Activated T-cell treated with anti-CD3 and anti-CD28 coated beads for 48 hours (primary cell): ENCODE measurements at regions not wholly inside any gene's neighbourhood (a gene's known extent, or its start where the extent isn't known, plus 50 kb on each side); places are given as distances from the start of the nearest gene placed in this dataset.

Experiments
- DNase-seq: peaks from one replicate; pipeline ENCODE4 v3.0.0-alpha.2; 2020; ENCODE audit warnings: low read depth

GRCh38 chr4:181739031-181739430, 504.2 kb upstream of the TENM3 start:
- no peak for DNase-seq

GRCh38 chr4:181741513-181741912, 501.7 kb upstream of the TENM3 start:
- DNase-seq, result no peak

DNA sequence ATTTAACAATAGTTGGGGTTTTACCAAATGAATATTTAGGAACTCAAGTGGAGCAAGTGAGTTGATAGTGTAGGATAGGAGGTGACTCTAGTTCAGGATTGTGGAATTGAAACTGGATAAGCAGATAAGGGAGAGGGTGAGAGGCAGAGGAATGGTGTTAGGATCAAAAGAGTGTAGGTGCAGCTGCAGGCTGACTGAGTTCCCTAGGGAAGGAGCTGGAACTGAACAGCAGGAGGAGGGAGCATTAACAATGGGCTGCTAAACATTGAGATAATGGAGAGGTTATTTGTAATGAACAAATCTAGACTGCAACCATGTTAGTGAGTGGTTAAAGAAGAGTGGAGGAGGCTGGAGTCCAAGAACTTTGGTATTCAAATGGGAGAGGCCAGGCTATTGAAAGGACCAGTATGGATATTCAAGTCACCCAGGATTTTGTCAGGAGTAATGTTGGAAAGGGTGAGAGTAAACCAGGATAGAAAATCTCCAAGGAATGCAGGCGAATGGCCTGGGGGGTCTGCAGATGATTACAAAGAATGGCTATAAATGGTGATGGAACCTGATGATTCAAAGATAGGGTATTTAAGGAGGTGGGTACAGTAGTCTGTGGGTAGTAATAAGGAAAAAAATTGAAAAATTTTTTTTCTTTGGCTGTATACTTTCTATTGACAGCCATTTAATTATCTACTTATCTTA, 497.1 kb upstream of the TENM3 start:
- no peak for DNase-seq

DNA sequence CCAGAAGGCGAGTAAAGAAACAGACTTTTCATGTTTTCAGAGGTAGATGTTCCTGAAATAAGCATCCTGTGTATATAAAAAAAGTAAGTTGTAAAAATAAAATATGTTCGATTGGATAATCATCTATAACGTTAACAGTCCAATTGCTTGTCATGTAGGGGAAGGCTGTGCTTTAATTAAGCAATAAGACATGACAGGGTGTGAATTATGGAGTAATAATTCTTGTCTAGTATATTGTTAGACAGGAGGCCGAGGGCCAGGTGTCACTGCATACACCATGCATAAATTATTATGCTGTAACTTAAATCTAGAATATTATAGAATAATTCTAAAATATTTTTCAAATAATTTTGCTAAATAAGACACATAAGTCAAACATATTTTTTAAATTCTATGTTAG, 494.6 kb upstream of the TENM3 start:
- no peak for DNase-seq

DNA sequence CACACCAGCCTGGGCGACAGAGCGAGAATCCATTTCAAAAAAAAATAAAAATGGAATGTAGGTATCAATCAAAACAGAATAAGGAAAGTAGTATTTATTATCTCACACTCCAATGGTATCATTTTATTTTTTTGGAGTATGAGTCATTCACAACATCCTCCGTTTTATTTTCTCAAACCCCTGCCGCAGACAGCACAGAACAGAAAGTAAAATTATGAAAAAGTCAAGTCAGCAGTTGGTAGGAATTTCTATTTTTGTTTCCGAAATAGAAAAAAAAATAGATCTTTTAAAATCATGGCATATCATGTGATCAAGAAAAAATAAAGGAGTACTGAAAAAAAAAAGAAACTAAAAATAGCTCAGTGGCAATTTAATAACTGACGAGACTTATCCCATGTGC, 490.7 kb upstream of the TENM3 start:
- DNase-seq, result no peak

DNA sequence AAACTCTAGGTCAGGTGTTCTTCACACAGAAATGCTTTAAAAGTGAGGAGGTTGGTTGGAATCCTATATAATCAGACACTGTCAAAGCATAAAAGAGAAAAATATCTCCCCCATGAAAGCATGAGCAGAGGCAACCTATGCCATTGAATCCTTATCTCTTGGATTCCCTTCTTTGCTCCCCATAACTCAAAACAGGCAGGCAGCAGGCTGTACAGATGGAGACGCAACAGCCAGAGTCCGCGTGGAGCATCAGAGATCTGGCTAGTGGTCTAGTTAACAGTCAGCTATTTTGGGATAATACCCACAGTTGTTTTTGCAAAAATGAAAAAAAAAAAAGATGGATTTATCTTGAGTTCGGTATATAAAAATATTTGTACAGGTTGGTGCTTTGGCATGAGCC, 490.0 kb upstream of the TENM3 start:
- DNase-seq, result no peak

DNA sequence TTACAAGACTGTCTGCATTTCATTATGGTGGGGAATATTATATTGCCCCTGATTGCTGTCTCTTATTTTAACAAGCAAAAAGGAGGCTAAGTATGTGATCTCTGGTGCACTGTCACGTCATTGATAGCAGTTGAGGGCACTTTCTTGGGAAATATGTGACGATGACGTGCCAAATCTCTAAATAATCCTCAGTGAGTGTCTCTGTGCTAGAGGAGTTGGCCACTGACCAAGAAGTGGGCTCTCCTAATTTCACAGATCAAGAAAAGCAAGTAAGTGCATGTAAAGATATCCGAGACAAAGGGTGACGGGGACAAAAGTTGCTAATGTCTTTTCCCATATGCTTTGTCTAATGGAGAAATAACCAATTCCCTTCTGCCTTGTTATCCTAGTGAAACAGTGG, 487.4 kb upstream of the TENM3 start:
- DNase-seq, result no peak

DNA sequence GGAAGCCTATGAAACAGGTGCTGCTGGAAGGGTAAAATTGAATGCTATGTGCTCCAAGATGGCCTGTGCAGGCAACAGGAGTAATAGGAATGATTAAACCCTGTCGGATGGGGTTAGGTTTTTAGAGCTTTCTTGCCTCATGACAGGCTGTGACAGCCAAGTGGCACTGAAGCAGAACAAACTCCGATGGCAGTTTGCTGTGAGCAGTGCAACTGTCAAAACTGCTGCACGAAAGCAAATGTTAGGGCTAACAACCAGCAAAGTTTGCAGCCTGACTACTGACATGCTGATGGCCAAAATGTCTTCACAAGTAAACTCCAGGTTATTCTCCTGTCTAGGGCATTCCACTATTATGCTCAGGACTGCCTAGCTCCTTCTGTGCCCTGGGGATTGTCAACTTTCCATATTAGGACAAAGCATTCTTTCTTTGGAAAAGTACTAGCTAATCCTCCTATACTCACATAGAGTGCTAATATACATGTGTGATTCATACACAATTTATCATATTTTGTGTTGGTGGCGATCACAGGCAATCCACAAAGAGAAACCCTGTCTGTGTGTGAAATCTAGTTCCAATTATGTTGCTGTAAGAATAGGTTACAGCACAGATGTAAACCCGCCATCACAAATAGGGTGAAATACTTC, 486.6 kb upstream of the TENM3 start:
- no peak for DNase-seq

DNA sequence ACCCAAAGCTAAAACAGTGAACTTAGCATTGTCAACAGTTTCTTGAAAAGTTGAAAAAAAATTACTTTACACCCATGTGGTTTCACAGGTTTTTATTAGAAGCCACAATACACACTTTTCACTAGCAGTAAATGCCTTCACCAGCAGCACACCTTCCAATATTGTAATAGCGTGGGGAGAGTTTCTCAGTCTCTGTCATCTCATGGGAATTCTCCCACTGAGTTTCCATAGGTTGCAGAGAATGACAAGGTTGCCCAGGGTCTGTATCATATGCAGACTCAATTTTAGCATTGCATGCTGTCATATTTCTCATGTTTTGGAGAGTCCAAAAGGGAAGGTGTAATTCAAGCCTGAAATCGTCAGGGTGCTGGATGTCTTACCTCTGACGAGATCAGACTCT, 486.1 kb upstream of the TENM3 start:
- no peak for DNase-seq

DNA sequence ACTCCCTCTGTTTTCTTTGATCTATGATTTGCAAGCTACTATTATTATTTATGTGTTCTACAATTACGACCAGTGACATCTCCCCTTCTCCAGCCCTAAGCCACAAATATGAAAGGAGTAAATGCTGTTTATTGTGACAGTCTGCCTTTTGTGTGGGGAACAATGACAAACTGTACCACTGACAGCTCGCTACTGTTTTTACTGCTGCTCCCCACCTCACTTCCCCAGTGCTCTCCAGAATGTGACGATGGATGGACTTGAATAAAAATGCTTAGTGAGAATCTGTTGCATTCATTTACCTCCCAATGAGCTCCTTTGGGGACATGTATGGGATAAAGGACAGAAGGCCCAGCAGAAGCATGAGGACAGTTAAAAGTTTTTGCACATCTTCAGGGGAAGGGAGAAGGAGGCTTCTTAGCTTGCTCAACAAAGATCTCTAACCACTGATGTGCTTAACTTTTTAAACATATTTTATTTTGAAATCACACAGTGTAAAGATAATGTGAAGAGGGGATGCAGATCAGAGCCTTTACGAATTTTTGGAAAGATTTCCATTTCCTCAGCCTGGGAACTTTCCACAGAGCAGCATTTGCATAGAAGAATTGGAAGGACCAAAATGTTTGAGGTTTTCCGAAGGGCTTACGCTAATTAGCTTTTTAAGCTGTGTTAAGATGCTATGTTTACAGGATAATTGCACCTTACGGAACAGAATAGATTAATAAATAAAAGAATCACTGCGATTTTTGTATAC, 485.1 kb upstream of the TENM3 start:
- DNase-seq, result no peak

- DNase-seq, result no peak
Observed at GRCh38 chr4:181760560-181760959, 482.6 kb upstream of the TENM3 start.

- DNase-seq, result no peak
Observed at GRCh38 chr4:181761156-181761555, 482.0 kb upstream of the TENM3 start.

- no peak for DNase-seq
Observed at GRCh38 chr4:181766061-181766548, 477.1 kb upstream of the TENM3 start.

GRCh38 chr4:181770971-181771370, 472.2 kb upstream of the TENM3 start:
- no peak for DNase-seq

DNA sequence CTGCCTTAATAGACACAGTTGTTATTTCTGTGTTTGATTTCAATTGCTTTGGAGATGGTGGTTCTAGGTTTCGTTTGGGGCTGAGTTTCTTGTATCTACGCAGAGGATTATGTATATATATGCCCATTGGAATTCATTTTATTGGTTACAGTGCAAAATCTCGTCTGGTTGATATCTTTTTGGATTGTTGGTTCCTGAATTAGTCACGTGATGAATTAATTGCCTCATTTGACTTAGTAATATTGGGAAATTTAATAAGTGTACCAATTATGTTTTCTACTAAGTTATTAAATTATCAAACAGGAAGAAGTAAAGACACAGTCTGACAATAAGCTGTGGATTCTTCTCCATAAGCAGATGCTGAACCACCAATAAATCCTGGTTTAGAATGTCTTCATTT, 467.9 kb upstream of the TENM3 start:
- DNase-seq, result no peak

- DNase-seq, result no peak
Observed at GRCh38 chr4:181776264-181777054, 466.7 kb upstream of the TENM3 start.

- DNase-seq, result no peak
Observed at GRCh38 chr4:181777518-181777917, 465.7 kb upstream of the TENM3 start.

- no peak for DNase-seq
Observed at GRCh38 chr4:181784881-181785280, 458.3 kb upstream of the TENM3 start.

- no peak for DNase-seq
Observed at GRCh38 chr4:181792641-181793040, 450.6 kb upstream of the TENM3 start.

DNA sequence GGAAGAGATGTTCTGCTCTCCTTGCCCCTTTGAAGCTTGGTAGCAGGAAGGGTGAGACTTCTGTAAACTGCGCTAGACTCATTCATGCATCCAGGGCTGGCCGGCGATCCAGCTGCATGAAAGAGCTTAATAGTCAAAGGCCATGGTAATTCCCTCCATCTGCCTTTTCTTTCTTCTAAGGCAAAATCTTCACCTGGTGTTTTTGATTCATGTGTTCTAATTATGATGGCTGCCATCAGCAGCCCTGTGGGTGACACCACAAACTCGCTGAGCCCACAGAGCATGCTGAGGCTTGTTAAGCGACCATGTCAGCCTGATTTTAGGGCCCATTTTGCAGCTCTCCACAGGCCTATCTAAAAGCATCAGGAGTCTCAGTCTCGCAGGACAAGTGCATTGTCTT, 450.1 kb upstream of the TENM3 start:
- no peak for DNase-seq

- no peak for DNase-seq
Observed at GRCh38 chr4:181796502-181796901, 446.7 kb upstream of the TENM3 start.

- DNase-seq, result no peak
Observed at GRCh38 chr4:181798536-181798935, 444.7 kb upstream of the TENM3 start.
